GM21529 (cell line): ENCODE measurements at regions not wholly inside any gene's neighbourhood (a gene's known extent, or its start where the extent isn't known, plus 50 kb on each side); places are given as distances from the start of the nearest gene placed in this dataset.
"Not testable (repeated sequence)": the region's sequence is repeated elsewhere in the genome, so short reads cannot be mapped to it uniquely, and the experiment has no call there.

Source experiments
- ATAC-seq: cut with Tn5 transposase; IDR thresholded peaks from one replicate; pipeline ENCODE4 v1.9.1; 2021; ENCODE audit not compliant: unreplicated experiment

DNA sequence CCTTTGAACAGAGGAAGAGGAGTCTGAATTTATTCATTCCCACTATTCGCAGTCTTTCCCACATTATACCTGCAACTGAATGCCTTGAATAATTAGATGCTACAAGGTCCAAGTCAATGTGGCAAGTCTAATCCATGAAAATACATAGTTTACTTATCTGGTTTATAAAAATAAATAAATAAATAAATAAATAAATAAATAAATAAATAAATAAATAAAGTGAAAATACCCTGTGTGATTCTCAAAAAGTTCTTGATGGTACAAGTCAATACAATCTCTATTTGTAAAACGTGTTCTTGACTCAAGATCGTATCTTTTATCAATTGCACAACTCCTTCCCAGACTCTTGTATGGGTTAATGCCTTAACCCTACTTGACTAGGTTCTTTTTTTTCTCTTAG, 417.7 kb downstream of the ZWINT start:
- ATAC-seq: no peak

DNA sequence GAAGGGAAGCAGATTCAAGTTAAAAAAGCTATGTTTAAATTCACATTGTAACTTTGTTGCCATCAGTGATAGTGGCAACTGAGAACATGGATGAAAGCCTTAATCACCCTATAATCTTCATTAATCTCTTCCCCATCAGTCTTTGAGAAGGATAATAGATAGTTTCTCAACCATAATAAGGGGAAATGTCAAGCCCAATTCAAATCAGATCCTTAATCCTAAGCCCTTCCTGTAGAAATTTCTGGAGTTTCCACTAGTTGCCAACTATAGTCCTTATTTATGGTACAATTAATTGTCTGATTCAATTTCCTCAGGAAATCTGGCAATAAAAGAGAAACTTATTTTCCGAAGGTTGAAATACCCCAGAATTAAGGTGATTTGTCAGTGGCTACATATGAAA, 431.8 kb downstream of the ZWINT start:
- ATAC-seq: no peak

DNA sequence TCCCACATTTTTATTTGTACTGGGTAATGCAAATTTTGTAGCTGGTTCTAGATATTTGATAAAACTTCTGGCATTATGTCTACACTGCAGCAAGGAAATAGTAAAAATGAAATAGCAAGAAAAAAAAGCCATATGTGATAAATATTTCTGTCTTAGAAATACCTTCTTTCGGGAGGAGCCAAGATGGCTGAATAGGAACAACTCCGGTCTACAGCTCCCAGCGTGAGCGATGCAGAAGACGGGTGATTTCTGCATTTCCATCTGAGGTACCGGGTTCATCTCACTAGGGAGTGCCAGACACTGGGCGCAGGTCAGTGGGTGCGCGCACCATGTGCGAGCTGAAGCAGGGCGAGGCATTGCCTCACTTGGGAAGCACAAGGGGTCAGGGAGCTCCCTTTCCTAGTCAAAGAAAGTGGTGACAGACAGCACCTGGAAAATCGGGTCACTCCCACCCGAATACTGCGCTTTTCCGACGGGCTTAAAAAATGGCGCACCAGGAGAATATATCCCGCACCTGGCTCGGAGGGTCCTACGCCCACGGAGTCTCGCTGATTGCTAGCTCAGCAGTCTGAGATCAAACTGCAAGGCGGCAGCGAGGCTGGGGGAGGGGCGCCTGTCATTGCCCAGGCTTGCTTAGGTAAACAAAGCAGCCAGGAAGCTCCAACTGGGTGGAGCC, 461.4 kb downstream of the ZWINT start:
- ATAC-seq: not testable (repeated sequence)

DNA sequence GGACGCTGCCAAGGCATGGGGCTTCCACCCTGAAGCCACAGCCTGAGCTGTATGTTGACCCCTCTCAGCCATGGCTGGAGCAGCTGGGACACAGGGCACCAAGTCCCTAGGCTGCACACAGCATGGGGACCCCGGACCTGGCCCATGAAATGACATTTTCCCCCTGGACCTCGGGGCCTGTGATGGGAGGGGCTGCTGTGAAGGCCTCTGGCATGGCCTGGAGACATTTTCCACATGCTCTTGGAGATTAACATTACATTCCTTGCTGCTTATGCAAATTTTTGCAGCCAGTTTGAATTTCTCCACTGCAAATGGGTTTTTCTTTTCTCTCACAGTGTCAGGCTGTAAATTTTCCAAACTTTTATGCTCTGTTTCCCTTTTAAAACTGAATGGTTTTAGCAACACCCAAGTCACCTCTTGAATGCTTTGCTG, 463.6 kb downstream of the ZWINT start:
- ATAC-seq: no peak

DNA sequence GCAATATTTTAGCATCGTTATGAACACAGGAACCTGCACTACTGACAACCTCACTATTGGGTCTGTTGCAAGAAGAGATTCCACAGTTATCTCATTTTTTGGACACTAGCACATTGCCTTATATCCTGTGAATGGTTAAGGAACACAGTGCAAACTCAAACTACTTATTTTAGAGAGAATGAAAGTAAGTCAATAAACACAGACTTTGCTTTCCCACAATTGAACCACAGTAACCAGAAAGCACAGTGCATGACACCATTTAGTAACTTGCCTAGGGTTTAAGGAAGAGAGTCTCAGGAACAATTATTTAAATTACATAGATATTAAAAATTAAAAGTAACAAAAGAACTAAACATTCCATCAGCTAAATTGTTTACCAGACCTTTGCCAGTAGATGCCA, 468.8 kb downstream of the ZWINT start:
- no peak for ATAC-seq

DNA sequence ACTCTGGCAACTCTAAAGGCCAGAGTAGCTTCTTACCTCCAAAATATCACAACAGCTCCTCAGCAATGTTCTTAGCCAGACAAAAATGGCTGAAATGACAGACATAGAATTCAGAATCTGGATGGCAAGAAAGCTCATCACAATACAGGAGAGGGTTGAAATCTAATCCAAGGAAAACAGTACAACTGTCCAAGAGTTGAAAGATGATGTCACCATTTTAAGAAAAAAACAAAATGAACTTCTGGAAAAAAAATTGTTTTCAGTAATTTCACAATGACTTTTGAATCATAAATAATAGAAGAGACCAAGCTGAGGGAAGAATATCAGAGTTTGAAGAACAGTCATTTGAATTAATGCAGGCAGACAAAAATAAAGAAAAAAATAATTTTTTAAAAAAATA, 479.5 kb downstream of the ZWINT start:
- no peak for ATAC-seq

GRCh38 chr10:55873485-55873884, 487.6 kb downstream of the ZWINT start:
- no peak for ATAC-seq

DNA sequence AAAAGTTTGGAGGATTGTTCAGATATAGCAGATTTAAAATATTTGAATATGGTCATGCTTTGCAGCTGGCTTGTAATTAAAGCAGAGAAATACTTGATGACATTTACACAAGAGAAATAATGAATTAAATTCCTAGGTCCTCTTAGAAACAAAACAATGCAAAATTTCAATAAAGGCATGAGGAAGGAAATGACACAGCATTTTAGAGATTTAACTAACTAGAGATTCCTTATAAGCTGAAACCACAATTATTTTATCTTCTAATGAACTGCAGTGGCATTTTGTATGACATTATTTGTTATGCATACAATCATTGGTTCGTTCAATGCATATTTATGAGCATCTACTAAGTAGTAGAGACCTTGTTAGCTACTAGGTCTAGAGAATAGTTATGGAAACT, 490.9 kb downstream of the ZWINT start:
- no peak for ATAC-seq

DNA sequence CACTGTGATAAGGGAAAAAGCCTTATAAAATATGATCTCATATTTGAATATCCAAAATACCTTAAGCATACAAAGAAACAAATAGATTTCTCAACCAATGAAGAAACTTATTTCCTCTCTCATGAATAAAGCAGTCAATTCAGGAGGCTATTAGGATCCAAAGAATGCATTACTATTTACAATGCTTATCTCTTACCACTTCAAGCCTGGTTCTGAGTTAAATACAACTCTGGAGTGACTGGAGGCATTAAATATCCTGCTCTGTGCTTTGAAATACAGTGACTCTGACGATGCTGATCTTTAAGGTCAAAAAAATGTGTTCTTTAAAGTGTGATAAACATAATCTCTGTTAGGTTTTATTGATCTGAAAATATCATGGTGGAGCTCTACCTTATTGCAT, 493.2 kb downstream of the ZWINT start:
- ATAC-seq: no peak

- no peak for ATAC-seq
Measured at GRCh38 chr10:55858730-55859129, 502.3 kb downstream of the ZWINT start.

- no peak for ATAC-seq
Measured at GRCh38 chr10:55852900-55853299, 508.2 kb downstream of the ZWINT start.

- no peak for ATAC-seq
Measured at GRCh38 chr10:55837273-55837672, 523.8 kb downstream of the ZWINT start.

DNA sequence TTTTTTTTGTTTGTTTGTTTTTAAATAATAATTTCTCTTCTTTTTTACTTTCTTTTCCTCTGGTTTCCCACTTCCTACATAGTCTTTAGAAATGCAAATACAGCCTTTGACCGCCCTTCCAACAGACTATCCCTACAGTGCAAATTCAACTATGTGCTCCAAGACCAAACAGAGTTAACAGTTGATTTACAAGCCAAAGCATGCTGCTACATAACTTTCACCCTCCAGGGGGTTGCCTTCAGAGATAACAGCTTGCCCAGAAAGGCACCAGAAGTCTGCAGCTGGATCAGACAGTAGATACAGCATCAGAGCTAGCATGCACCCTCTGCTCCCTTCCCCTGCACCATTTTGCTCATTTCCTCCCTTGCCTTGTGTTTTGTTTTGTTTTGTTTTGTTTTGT, 539.0 kb downstream of the ZWINT start:
- ATAC-seq: no peak

GRCh38 chr10:55820478-55820877, 540.6 kb downstream of the ZWINT start:
- no peak for ATAC-seq

DNA sequence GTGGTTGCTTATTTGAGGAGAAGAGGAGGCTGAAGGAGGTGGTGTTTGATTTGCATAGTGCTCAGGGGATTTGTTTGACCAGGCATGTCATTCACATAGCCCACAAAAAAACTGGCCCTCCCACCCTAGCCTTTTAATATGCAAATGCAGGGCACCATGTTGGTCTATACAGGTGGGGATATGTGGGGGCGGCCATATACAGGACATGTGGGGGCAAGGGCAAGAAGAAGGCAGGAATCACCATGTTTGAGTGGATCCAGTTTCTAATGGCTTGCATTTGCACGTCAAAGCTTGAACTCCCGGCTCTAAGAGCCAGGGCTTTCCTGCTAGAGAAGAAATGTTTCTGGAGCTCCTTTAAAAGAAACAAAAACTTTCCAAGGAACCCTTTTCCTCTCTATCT, 541.0 kb downstream of the ZWINT start:
- ATAC-seq: no peak

DNA sequence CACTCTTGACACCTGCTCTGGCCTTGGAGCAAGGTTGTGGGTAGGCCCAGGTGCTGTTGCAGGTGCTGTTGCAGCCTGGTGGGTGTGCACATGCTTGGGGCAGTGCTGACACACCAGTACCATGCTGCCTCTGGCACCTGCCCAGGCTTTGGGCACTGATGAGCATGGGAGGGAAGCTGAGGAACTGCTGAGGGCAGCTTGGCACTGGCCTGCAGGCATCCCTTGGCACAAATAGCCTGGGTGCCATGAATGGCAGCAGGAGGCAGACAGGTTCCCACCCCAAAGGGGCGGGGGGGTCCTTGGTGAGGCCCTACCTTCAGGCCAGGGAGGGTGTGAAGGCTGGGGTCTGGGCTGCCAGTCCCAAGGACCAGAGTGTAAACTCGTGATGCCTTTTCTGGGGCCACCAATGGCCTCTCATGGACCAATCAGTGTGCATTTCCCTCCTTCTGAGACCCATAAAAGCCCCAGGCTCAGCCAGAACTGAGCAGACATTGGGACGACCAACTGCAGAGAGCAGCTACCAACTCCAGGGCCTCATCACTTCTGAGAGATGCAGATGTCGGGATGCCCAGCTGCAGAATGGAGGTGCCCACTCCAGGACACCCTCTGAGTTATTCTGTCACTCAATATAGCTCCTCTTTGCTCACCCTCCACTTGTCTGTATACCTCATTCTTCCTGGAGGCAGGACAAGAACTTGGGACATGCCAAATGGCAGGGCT, 547.4 kb downstream of the ZWINT start:
- no peak for ATAC-seq

DNA sequence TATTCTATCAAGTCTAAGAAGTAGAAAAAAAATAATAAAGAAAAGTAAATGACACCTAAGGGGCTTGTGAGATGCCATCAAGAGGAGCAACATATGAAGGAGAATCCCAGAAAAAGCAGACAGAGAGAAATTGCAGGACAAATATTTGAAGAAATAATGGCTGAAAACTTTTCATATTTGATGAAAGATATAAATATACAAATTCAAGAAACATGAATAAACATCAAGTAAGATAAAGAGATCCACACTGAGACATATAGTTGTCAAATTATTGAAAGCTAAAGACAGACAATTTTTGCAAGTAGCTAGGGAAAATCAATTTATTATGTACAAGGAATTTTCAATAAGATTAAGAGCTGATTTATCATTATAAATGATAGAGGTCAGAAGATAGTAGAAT, 558.0 kb downstream of the ZWINT start:
- no peak for ATAC-seq

DNA sequence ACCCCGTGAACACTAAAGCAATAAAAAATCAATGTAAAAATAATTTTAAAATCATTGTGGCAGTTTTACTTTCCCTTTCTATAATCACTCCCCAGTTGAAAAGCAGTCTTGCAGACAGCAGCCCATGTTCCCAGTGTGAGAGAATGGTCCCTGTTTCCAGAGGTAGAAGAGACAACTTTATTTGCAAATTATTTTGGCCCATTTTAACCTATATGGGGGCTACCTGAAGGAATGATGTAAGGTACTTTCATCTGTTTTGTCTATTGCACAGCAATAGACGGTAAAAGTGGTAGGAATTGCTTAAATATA, 559.8 kb downstream of the ZWINT start:
- ATAC-seq: no peak

- ATAC-seq: no peak
Measured at GRCh38 chr10:55800602-55801352, 560.3 kb downstream of the ZWINT start.

- ATAC-seq: no peak
Measured at GRCh38 chr10:55793024-55793423, 568.0 kb downstream of the ZWINT start.

DNA sequence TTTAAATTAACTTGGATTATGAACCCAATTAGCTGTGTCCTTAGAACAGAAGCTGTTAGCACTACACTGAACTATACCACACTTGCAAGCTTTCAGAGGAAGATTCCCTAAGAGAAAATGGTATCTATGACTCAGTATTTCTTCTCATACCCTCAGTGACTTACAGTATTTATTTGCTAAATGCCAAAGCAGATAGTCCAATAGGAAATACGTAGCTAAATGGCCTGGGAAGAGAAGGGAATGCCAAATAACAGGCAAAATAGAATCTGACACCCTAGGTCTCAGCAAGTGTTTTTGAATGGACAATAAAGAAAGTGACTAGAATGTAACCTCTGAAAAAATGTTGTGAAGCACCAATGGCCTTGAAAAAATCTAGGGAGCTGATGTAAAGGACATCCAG, 570.8 kb downstream of the ZWINT start:
- ATAC-seq: not testable (repeated sequence)

DNA sequence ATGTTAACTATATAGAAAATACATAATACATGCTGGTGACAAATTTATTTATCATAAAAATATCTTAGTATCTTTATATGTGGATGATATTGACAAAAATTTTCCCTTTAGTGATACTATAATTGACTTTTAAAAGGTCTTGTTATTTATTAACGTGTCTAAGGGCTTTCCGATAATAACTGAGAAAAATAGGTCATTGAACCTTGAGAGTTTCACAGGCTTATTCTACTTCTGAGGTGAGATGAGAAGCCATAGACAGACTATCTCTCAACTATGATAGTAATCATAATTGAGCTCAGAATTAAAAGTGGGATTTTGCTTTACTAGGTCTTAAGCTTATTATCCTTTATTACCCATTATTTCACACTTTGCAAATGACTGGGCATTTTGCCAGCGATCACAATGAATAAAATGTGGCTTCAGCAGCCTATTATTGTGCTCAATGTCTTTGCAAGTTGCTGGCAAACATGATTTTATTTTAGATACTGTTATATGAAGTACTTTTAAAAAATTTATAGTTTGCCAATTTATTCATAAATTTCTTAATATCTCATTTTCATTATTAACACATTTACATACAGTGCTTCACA, 574.5 kb downstream of the ZWINT start:
- ATAC-seq: no peak
